GM21737 (cell line): ENCODE measurements at regions not wholly inside any gene's neighbourhood (a gene's known extent, or its start where the extent isn't known, plus 50 kb on each side); places are given as distances from the start of the nearest gene placed in this dataset.

Experiments used
- ATAC-seq: cut with Tn5 transposase; IDR thresholded peaks from one replicate; pipeline ENCODE4 v1.9.1; 2021; ENCODE audit warnings: mild to moderate bottlenecking, moderate library complexity; ENCODE audit not compliant: unreplicated experiment

GRCh38 chr7:131235489-131236317, 92.0 kb upstream of the MKLN1 start:
- no peak for ATAC-seq

GRCh38 chr7:131236318-131236672, 91.4 kb upstream of the MKLN1 start:
- no peak for ATAC-seq

- no peak for ATAC-seq
Measured at GRCh38 chr7:131238347-131238931, 89.2 kb upstream of the MKLN1 start.

GRCh38 chr7:131241386-131241785, 86.3 kb upstream of the MKLN1 start:
- ATAC-seq: no peak

DNA sequence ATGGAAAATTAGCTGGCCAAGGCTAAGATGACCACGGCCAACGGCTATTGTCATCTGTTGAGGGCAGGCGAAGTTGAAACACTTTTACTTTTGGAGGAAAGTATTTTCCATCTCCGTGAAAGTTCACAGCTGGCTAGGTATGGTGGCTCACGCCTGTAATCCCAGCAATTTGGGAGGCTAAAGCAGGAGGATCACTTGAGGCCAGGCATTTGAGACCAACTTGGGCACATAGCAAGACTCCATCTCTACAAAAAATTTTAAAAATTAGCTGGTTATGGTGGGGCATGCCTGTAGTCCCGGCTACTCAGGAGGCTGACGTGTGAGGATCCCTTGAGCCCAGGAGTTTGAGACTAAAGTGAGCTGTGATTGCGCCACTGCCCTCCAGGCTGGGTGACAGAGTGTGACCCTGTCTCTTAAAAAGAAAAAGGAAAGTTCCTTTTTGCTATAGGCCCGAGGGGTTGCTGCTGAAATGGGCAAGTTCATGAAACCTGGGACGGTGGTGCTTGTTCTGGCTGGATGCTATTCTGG, 85.5 kb upstream of the MKLN1 start:
- no peak for ATAC-seq

DNA sequence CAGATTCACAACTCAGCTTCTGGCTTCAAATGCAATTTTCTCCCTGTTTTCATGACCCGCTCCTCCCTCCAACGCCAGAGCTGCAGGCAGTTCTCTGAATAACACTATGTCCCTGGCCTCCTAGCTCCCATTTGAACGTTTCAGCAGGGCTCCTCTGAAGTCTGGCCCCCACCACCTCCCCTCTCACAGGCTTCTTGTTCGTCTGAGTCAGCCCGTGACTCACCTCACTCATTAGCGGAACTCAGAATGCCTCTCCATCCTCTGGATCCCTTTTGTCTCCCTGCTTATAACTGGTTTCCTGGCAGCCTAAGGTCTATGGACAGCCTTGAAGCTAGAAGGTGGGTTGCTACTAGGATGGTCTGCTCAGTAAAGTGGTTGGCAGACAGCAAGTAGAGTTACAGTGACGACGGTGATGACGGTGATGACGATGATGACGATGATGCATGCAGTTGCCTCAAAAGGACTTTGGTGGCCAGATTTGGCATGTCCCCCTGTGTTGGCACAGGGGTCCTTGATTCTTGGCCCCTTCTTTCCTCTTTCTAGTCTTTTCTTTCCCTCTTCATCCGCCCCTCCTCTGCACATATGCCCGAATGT, 83.3 kb upstream of the MKLN1 start:
- no peak for ATAC-seq

- no peak for ATAC-seq
Measured at GRCh38 chr7:131249003-131249402, 78.7 kb upstream of the MKLN1 start.

GRCh38 chr7:131249483-131249882, 78.2 kb upstream of the MKLN1 start:
- ATAC-seq: no peak

- ATAC-seq: no peak
Measured at GRCh38 chr7:131250331-131250730, 77.3 kb upstream of the MKLN1 start.

GRCh38 chr7:131251371-131251770, 76.3 kb upstream of the MKLN1 start:
- no peak for ATAC-seq

- ATAC-seq: no peak
Measured at GRCh38 chr7:131252976-131253375, 74.7 kb upstream of the MKLN1 start.

- ATAC-seq: no peak
Measured at GRCh38 chr7:131254211-131254610, 73.5 kb upstream of the MKLN1 start.

- no peak for ATAC-seq
Measured at GRCh38 chr7:131255242-131255641, 72.4 kb upstream of the MKLN1 start.

DNA sequence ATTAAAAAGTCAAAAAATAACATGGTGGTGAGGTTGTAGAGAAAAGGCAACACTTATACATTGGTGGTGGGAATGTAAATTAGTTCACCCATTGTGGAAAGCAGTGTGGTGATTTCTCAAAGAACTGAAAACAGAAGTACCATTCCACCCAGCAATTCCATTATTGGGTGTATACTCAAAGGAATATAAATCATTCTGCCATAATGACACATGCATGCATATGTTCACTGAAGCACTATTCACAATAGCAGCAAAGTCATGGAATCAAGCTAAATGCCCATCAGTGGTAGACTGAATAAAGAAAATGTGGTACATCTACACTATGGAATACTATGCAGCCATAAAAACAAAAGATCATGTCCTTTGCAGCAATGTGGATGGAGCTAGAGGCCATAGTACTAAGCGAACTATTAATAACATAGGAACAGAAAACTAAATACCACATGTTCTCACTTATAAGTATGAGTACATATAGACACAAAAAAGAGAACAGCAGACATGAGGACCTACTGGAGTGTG, 66.1 kb upstream of the MKLN1 start:
- no peak for ATAC-seq

DNA sequence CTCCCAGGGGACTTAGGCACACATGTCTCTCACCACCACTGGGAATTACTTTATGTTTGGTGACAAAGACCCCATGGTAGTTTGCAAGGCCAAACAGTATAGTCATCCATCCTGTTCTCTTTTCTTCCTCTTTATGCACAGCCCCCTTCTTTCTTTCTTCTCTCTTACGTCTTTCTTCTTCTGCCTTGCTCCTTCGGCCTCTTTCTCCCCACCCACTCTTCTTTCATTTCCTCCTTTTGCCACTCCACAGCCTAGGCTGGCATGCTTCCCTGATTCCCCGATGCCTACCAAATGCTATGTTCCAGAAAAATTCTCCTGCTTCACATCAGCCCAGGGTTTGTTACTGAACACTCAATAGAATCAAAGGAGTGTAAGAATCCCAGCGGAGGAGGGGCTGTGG, 62.4 kb upstream of the MKLN1 start:
- ATAC-seq: no peak

DNA sequence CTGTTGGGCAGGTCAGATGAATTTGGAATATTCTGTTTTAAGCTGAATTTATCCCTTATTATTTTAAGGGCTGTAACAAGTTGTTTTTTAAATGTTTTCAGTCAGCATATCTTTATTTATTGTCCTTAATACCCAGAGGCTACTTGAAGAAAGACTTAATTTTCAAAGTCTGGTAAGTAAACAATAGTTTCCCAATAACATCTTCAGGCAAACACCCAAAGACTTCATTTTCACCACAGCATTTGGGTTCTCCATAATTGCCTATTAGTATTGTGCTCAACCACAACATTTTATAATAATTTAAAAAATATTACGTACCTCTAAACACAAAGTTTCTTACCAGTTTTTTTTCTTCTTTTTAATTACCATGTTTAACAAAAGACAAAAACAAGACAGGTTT, 60.0 kb upstream of the MKLN1 start:
- ATAC-seq: no peak

- no peak for ATAC-seq
Measured at GRCh38 chr7:131268906-131269305, 58.8 kb upstream of the MKLN1 start.

GRCh38 chr7:131272086-131272485, 55.6 kb upstream of the MKLN1 start:
- no peak for ATAC-seq

DNA sequence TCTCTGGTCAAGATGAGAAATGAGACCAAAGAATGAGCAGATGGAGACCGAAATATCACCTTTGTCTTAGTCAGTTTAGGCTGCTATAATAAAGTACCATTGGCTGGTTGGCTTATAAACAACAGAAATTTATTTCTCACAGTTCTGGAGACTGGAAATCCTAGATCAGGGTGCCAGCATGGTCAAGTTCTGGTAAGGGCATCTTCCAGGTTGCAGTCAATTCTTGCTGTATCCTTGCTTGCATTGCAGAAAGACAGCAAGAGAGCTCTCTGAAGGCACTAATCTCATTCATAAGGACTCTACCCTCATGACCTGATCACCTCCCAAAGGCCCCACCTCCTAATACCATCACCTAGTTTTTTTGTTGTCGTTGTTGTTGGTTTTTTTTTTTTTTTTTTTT, 52.7 kb upstream of the MKLN1 start:
- no peak for ATAC-seq

DNA sequence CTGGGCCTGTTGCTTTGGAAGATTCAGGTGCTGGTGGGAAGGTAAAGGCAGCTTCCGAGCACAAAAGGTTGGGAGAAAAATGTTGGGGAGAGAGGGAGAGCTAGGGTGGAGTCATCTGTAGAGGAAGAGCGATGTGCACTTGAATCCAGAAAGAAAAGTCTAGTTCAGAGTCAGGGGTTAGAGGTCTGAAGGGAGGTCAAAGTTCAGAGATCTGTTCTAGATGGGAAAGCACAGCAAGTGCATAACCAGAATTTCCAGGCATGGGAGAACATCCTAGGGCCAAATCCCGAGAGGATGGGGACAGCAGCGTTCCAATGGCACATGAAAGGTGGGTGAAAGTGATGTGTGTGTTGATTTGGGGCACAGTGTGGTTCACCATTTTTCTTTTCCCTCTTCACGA, 51.5 kb upstream of the MKLN1 start:
- ATAC-seq: no peak

DNA sequence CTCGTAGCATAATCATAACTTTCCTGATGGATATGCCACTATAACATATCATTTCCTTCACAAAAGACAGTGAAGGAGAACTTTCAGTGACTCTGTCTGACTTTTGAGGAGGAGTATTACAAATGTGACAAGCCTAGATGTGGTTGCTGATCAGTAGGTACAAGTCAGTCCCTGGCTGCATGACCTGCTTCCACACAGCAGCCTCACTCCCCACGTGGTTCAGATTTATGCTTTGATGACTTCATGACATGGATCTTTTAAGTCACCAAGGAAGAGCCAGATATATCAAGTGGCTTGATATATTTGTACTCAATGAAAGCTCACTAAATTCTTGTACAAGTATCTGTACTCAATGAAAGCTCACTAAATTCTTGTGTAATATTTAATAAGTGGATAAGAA, 50.9 kb upstream of the MKLN1 start:
- no peak for ATAC-seq
